Testis (tissue), 2 donors: ENCODE measurements at regions not wholly inside any gene's neighbourhood (a gene's known extent, or its start where the extent isn't known, plus 50 kb on each side); places are given as distances from the start of the nearest gene placed in this dataset.

Experiments
- POLR2A ChIP-seq: fragments of 450-650 bp; IDR thresholded peaks from one replicate; pipeline ENCODE4 v1.6.1; 2017; ENCODE audit warnings: antibody characterized with exemption, mild to moderate bottlenecking, moderate library complexity
- TF ChIP-seq, protein P1 (sequence below), 3 experiments: fragments of 450-650 bp in 2 of 3; fragments of 200-600 bp in 1 of 3; sonication (generic) in 1 of 3; IDR thresholded peaks; one replicate each; pipeline ENCODE4 v1.5.1; 2016 to 2019; ENCODE audit warnings: antibody characterized with exemption in 3 of 3, mild to moderate bottlenecking in 2 of 3, moderate library complexity in 1 of 3

- TF ChIP-seq, protein P1, sequence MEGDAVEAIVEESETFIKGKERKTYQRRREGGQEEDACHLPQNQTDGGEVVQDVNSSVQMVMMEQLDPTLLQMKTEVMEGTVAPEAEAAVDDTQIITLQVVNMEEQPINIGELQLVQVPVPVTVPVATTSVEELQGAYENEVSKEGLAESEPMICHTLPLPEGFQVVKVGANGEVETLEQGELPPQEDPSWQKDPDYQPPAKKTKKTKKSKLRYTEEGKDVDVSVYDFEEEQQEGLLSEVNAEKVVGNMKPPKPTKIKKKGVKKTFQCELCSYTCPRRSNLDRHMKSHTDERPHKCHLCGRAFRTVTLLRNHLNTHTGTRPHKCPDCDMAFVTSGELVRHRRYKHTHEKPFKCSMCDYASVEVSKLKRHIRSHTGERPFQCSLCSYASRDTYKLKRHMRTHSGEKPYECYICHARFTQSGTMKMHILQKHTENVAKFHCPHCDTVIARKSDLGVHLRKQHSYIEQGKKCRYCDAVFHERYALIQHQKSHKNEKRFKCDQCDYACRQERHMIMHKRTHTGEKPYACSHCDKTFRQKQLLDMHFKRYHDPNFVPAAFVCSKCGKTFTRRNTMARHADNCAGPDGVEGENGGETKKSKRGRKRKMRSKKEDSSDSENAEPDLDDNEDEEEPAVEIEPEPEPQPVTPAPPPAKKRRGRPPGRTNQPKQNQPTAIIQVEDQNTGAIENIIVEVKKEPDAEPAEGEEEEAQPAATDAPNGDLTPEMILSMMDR (IDR thresholded peaks at IDR 0.05) = no peak
- no peak for TF ChIP-seq POLR2A
Observed at GRCh38 chr6:115631028-115631427, 429.7 kb downstream of the FRK start.
